Heart left ventricle (tissue), 13 donors: ENCODE measurements at regions not wholly inside any gene's neighbourhood (a gene's known extent, or its start where the extent isn't known, plus 50 kb on each side); places are given as distances from the start of the nearest gene placed in this dataset.

Experiments
- CTCF ChIP-seq, 12 donors: fragments of 200-600 bp; sonication (generic) in 4 of 12; IDR thresholded peaks; one replicate each; pipeline versions ENCODE4 v1.5.0 to v1.8.0; 2018 to 2022; ENCODE audit warnings: antibody characterized with exemption in 12 of 12, mild to moderate bottlenecking in 5 of 12
- POLR2A ChIP-seq, 2 donors: fragments of 450-650 bp; IDR thresholded peaks; one replicate each; pipeline ENCODE4 v1.6.1; 2017; ENCODE audit warnings: antibody characterized with exemption in 2 of 2, mild to moderate bottlenecking in 2 of 2, moderate library complexity in 2 of 2
- donor health status: ischemic (EF 13 %, LVEDD 7.1; RV severe dilation, severe dysfunction).
- donor health status: DM: no; HTN: yes; CAD: no.
- donor health status: DM: no; HTN: no; CAD: no.
- donor health status: ischemic (EF 25% LVEDD 6.9; RV normal size, moderate dysfunction).
- donor health status: ischemic (EF 25% LVEDD 5.7; RV mildly dilated, moderate dysfunction).
- donor health status: ischemic (EF 35%, LVEDD 5.7; RV mildly dilated, moderate dysfunction).
- donor health status: nonischemic (EF 11% LVEDD 7.7; RV severe dilation, severe dysfunction).
- donor health status: DM: yes; HTN: yes; CAD: no.
- donor health status: PGD.
- donor health status: ischemic (EF 29% LVEDD 5.4; RV normal size, mild dysfunction).
- donor health status: nonischemic (EF 23%, LVEDD 6.1; RV moderate dilation, normal function).

GRCh38 chr13:86368924-86369323 lies 569.7 kb upstream of the SLITRK6 start:
- no peak for TF ChIP-seq POLR2A (IDR thresholded peaks at IDR 0.05)
- TF ChIP-seq CTCF (IDR thresholded peaks at IDR 0.05) = no peak
